SW 1271 (cell line): ENCODE measurements at regions not wholly inside any gene's neighbourhood (a gene's known extent, or its start where the extent isn't known, plus 50 kb on each side); places are given as distances from the start of the nearest gene placed in this dataset.

Experiments used
- DNase-seq, 2 experiments: peaks; one replicate each; lab custom pipeline; 2025; lab: John Stamatoyannopoulos, UW

DNA sequence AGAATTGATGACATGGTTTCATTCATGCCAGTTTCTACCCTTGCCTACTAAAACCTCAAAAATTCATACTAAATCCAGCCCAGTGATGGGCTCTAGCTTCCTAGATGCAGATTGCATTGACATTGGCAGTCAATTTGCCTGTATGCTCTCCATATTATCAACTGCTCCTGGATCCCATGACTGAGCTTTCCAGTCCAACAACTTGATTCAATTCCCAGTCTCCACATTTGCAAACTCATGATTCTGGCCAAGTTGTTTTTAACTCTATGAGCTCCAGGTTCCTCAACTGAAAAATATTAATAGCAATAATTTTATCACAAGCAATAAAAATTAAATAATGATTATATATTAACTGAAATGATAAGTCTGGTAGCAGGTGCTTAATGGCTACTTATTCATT lies 51.0 kb upstream of the DSC1 start:
- DNase-seq = no peak

DNA sequence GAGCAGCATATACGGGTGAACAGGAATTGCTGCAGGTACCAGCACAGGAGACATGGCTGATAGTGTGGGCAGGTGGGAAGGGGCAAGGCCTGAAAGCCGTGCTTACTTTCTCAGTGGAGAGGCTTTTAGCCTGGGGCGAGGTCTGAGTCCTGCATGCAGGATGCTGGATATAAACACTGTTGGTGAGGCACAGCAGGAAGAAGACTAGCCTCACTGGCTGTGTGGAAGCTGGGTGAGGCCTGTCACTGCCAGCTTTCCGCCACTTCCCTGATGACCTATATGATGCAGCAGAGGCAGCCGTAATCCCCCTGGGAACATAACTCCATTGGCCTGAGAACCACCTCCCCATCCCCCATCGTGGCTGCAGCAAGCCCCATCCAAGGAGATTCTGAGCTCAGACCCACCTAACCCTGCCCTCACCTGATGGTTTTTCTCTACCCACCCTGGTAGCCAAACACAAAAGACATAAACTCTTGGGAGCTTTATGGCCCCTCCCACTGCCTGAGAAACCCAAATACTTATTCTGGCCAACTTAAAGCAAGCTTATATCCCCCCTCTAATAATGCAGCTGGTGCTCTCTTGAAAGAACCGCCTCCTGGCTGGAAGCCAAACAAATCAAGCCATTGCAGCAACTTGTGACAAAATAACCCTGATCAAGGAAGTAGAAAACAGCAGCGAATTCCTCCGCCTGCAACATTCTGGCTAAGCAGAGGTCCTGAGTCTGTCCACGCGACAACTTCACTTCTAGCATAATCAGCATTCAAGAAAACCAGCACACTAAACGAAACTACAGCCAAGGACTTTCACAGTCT lies 54.6 kb upstream of the DSC1 start:
- DNase-seq = no peak

DNA sequence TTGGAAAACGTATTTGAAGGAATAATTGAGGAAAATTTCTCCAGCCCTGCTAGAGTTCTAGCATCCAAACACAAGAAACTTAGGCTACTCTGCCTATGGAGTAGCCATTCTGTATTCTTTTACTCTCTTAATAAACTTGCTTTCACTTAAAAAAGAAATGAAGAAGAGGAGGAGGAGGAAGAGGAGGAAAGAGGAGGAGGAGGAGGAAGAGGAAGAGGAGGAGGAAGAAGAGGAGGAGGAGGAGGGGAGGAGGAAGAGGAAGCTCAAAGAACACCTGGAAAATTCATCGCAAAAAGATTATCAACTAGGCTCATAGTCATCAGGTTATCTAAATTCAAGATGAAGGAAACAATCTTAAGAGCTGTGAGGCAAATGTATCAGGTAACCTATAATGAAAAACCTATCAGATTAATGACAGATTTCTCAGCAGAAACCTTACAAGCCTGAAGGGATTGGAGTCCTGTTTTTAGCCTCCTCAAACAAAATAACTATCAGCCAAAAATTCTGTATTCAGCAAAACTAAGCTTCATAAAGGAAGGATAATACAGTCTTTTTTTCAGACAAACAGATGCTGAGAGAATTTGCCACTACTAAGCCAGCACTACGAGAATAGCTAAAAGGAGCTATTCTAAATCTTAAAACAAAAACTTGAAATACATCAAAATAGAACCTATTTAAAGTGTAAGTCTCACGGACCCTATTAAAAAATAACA lies 56.2 kb upstream of the DSC1 start:
- DNase-seq = no peak

DNA sequence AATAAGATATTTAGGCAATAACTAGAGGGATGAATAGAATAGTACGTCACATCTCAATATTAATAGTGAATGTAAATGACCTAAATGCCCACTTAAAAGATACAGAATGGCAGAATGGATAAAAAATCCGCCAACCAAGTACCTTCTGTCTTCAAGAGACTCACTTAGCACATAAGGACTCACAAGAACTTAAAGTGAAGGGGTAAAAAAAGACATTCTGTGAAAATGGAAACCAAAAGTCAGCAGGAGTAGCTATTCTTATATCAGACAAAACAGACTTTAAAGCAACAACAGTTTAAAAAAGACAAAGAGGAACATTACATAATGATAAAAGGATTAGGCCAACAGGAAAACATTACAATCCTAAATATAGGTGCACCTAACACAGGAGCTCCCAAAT lies 56.7 kb upstream of the DSC1 start:
- DNase-seq = no peak

DNA sequence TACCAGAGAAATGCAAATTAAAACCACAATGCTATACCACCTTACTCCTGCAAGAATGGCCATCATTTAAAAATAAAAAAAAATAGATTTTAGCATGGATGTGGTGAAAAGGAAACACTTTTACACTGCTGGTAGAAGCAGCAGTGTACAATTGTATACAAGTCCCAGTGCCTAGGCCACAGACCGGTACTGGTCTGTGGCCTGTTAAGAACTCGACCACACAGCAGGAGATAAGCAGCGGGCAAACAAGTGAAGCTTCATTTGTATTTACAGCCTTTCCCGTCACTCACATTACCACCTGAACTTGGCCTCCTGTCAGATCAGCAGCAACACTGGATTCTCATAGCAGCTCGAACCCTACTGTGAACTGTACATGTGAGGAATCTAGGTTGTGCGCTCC lies 60.7 kb upstream of the DSC1 start:
- DNase-seq = no peak

DNA sequence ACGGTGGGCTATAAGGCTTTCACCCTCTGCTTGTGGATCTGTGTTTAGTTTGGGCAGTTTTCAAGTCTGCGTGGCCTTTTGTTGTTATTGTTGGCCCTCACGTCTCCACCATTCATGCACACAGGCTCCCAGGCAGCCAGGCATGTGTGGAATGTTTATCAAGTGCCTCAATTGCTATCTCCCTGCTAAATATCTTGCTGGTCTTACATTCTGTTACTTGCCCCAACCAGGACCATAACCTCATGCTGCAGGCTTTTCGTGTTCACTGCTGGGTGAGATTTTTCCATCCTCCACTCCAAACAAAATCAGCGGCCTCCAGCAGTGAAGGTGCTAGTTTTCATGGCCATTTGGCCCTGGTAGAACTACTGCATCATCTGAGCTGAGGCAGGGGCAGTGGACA lies 63.0 kb upstream of the DSC1 start:
- DNase-seq = no peak

DNA sequence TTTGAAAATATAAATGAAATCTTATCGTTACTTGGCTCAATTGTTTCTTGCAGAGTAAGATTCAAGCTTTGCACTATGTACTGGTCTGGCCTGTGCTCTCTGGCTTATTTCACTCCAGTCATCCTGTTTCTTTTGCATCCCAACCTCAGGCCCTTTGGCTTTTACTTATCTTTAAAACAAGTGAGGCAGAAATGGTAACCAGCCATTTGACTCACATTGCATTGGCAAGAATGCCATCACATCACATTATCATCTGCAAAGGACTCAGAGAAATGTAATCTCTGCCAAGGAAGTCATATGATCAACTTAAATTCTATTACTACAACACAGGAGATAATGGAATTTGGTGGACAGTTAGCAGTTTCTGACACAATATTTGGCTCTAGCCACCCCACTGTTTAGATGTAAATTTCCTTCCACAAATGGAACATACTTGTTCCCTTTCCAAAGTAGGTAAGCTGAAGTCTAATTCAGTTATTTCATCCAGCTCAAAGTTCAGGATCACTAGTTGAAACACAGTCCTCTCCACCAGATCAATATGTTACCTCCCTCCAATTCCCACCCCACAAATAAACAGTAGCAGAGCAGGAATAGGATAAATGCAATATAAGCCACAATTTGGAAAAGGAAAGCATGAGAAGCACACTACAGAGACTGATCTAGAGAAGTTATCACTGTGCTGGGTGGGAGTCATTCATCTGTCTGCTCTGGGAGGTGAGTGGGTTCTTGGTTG lies 65.0 kb upstream of the DSC1 start:
- no peak for DNase-seq

DNA sequence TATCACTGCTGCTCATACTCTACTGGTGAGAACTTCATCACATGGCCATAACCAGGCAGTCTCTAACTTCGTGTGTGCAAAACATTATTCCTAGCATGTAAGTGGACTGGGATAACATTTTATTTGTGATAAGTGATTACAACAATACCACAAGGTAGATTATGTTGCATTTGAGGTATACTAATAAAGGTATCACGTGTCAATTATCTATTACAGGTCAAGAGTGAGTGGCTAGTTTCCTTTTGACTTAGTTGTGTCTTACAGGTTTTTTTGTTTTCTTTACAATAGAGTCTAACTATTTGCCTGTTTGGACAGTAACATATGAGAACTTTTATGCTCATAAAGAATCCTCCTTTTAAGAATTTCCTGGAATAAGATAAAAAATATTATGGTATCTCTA lies 67.2 kb upstream of the DSC1 start:
- DNase-seq = no peak

DNA sequence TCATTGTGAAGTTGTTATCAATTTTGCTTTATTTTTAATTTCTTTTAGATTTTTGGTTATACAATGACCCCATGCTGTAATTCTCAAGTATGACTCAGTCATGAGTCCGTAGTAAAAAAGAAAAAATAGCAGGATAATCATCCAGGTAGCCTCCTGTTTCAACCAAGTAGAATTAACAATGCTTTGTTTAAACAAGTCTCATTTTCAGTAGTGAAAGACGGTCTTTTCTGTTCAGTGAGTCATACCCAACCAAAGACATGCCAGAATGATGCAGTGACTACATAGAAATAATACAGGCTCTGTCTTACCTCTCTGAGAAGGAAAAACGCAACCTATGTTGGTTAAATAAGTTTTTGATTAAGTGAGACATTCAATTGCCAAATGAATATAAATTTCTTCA lies 67.8 kb upstream of the DSC1 start:
- no peak for DNase-seq

DNA sequence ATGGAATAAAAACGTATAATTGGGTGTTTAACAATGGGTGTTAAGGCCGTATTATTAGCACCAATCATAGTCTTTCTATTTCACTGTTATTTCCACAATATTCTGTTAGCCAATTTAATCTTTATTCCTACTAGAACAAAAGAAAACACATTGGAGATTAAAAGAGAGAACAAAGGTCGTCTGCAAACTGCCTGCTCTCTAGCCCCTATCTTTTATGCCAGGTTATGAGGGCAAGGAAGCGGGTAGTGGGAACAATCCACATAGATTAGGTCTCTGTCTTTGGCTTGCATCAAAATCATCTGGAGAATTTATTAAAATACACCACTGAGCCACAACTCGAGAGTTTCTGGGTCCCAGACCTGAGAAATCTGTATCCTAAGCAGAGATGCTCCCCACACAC lies 69.4 kb upstream of the DSC1 start:
- DNase-seq = no peak

DNA sequence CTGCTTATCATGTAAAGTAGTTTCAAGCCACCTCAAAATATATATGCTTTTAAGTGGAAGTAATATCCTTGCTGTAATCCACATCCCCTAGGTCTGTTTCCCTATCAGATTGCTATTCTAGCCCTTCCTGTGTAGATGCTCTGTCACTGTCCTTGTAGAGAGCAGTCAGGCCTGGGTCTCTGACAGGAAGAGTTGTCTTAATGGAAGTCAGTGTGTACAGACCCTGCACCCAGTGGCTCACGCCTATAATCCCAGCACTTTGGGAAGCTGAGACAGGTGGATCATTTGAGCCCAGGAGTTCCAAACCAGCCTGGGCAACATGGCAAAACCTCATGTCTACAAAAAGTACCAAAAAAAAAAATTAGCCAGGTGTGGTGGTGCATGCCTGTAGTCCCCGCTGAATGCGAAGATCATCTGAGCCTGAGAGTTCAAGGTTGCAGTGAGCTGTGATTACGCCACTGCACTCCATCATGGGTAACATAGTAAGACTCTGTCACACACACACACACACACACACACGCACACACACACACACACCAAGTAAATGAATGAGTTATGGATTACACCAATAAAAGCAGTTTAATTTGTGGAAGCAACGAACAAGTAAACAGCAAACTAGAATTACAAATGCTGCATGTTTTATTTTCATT lies 70.2 kb upstream of the DSC1 start:
- DNase-seq = no peak

DNA sequence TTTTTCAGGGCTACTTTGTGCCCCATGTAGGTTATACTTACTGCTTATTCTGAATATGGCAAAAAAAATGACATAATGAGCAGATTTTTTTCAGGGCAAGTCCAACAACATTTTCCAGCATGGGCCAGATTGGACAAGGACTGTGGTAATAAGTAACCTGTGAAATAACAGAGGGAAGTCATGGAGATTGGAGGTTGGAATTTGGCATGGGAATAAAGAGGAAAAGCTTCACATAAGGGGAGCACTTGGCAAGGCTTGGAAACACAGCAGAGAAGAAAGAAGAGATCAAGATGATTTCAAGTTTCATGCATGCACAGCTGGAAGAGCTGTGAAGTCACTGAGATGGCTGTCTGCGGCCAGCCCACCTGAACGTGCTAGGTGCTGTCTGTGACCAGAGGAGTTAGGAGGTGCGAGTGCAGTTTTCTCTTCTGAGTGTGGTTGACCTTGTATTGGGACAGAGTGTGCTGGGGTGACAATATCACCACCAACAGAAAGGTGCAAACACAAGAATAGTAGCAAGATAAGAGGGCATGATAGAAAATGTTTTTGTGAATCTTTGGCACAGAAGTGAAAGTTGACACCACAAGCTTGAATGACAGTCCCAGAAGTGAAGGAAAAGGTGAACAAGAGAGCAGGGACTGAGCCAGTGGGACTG lies 71.1 kb upstream of the DSC1 start:
- DNase-seq = no peak

DNA sequence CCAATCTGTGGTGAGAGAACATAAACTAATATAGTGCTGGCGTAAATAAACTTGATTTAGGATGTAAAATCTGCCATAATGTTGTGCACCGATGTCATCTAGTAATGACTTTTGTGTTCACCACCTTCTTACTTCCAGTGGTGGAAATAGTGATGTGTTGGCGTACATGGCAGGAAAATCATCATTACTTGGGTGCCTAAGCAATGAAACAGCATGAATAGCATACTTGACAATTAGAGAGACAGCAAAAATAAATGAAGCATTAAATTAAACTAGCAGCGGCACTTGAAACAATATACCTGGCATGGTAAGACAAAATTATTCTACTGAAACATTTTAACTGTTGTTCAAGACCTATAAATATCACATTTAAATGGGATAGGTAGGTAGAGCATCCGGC lies 73.2 kb upstream of the DSC1 start:
- DNase-seq = no peak

DNA sequence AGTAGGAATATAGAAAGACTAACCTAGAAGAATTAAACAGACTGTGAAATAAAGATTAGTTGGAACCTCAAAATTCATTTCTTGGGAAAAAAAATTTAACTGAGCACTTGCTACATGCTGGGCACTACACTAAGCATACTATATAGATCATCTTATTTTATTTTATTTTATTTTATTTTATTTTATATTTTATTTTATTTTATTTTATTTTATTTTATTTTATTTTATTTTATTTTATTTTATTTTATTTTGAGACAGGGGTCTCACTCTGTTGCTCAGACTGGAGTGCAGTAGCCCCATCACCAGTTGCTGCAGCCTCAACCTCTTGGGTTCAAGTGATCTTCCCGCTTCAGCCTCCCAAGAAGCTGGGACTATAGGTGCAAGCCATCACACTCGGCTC lies 74.5 kb upstream of the DSC1 start:
- no peak for DNase-seq

DNA sequence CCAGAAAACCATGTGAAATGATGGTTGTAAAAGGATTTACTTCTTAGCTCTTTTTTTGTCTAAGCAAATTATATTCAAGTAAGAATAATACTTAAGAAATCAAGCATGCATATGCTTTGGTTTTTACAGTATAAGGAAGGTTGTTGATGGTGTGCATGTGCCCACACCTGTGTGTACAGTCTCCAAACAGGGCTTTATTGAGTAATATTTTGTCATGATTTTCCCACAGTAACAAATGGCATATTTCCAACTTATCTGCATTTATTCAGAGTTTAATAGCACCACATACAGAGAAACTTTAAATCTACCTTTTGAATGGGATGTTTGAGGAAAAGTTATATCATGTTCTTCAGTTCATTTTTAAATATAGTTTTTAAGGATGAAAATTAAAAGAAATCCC lies 76.5 kb upstream of the DSG1 start:
- DNase-seq = no peak

DNA sequence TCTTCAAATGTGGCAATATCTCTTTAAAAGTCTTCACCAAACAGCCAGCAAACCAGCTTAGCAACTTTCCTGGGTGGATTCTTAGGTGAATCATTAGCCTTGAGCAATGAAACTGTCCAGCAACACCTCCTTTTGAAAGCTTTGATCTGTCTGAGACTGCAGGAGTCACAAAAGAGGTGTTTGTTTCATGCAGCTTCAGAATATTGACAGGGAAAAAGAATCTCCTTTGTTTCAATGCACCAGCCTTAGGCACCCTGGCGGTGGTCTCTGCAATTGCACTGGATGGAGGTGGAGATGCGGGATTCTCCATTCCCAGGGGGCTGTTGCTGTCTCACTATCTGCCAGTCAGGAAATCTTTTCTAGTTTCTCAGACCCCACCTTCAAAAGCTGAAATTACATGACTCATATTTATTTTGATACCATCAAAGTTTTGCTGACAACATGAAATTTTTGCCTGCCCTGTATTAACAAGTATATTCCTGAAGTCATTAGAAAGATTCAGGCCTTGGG lies 76.0 kb upstream of the DSG1 start:
- DNase-seq = peak; percentile 7 to 45

DNA sequence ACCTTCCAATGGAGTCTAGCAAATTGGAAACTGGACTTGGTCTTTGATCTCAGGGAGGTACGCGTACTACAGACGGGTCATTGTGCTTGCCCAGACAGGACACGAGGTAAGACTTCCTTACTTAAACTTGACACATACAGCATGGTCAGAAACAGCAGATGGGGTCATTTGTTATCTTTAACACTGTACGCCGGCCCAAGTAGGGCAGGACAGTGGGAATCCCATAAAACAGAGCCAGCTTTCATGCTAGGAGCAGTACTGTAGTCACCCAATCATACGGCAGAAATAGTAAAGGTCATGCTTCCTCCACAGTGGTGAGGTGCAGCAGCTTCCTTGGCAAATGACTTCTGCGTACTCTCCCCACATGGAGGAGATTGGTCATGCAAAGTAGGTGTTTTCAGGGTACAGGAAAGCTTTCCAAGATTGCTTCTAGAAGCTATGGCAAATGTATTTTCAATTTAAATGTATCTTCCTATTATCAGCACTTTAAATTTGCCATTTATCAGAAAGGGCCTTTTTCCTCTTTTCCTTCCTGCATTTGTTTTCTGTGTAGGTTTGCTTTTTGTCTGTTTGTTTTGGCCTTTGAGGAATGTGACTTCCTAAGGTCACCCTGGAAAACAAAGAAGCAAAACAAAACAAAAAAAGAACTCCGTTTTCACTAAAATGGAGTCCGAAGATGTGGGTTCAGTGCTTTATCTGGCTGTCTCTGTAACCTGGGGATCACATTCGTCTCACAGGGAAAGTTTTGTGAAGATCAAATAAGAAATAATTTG lies 74.0 kb upstream of the DSG1 start:
- DNase-seq = no peak

DNA sequence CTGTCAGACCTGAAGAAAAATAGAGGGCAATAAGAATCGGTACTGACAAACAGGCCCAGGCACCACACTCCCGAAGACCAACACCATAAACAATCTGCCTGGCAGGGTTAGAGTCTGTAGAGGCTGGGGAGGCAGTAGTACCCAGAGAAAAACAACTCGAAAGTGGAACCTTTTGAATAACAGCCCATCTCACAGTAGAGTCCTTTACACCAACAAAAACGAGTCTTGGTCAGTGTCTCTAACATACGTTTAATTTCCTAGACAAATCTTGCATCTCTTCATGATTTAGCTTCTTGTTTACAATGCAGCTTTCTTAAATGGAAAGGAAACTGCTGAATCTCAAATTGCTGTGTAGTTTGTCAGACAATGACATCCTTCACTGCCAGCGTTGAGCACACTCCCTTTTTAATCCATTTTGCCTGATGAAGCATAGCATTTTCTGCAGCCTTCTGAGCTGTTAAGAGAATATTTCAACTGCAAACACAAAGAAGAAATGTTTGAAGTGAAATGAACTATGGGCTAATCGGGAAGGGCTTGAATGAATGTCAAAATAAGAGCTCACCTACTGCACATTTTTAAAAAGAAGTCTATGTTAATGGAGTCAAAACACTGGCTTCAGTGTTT lies 73.1 kb upstream of the DSG1 start:
- DNase-seq = no peak

DNA sequence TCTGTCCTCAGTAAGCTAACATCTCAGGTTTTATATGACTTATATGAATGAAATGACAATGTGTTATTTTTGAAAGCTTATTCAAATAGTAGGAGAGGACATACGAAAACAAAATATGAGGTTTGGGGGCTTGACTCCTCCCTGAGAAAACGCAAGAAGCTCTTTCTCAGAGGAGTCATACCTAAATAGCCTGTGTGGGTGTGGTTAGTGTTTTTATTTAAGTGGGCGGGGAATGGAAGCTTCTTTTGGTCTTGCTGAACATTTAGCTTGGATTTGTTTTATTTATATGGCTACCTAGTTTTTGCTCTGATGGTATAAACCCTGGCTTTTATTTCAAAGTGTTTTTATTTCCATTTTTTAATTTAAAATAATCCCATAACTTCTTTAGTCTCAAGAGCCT lies 72.1 kb upstream of the DSG1 start:
- DNase-seq = no peak

DNA sequence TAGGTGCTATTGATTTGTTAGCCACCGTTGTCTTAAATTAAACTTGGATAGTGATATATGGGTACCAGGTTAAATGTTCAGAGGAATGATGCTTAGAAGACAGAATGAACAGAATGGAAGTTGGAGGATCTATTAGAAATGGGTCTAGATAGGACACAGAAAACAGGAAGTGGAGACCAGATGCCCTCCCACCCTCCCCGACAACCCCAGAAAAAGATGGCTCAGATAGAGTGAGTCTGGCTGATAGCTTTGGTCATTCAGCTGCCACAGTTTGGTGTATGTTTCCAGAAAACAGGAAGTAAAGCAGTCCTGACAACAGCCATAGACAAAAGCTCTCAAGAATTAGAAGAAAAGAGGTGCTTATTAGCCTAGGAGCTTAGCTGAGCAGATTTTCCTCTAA lies 71.5 kb upstream of the DSG1 start:
- no peak for DNase-seq
